GM23248 (cell line): ENCODE measurements at regions not wholly inside any gene's neighbourhood (a gene's known extent, or its start where the extent isn't known, plus 50 kb on each side); places are given as distances from the start of the nearest gene placed in this dataset.
"Not testable (repeated sequence)": the region's sequence is repeated elsewhere in the genome, so short reads cannot be mapped to it uniquely, and the experiment has no call there.

Experiments used
- DNase-seq: peaks from one replicate; pipeline ENCODE4 v3.0.0-alpha.2; 2015
- H2AFZ ChIP-seq: fragments of 200-600 bp; sonication (generic); 2 replicates; pipeline ENCODE4 v1.6.1; 2016; ENCODE audit warnings: antibody characterized with exemption
- H3F3A ChIP-seq: fragments of 200-600 bp; sonication (generic); 2 replicates; pipeline ENCODE4 v1.6.1; 2016; ENCODE audit warnings: mild to moderate bottlenecking, antibody characterized with exemption, mixed run types; ENCODE audit not compliant: insufficient read depth
- H3K27ac ChIP-seq: fragments of 200-600 bp; sonication (generic); 2 replicates; pipeline ENCODE4 v1.5.1; 2016; ENCODE audit warnings: mild to moderate bottlenecking
- H3K27me3 ChIP-seq: fragments of 200-600 bp; sonication (generic); replicated peaks from 2 replicates; pipeline ENCODE4 v1.6.1; 2016; ENCODE audit warnings: mild to moderate bottlenecking; ENCODE audit not compliant: insufficient read depth
- H3K36me3 ChIP-seq: fragments of 200-600 bp; sonication (generic); 2 replicates; pipeline ENCODE4 v1.6.1; 2016; ENCODE audit warnings: low read depth, mild to moderate bottlenecking
- H3K4me1 ChIP-seq: fragments of 200-600 bp; sonication (generic); 2 replicates; pipeline ENCODE4 v1.6.1; 2016; ENCODE audit warnings: mild to moderate bottlenecking; ENCODE audit not compliant: insufficient read depth
- H3K4me2 ChIP-seq: fragments of 200-600 bp; sonication (generic); one replicate; pipeline ENCODE4 v1.6.1; 2016; ENCODE audit warnings: mild to moderate bottlenecking; ENCODE audit not compliant: unreplicated experiment
- H3K4me3 ChIP-seq: fragments of 200-600 bp; sonication (generic); 2 replicates; pipeline ENCODE4 v1.5.1; 2016; ENCODE audit warnings: mild to moderate bottlenecking
- H3K79me2 ChIP-seq: fragments of 200-600 bp; sonication (generic); 2 replicates; pipeline ENCODE4 v1.6.1; 2016; ENCODE audit warnings: mild to moderate bottlenecking; ENCODE audit not compliant: insufficient read depth
- H3K9ac ChIP-seq: fragments of 200-600 bp; sonication (generic); 2 replicates; pipeline ENCODE4 v1.6.1; 2016; ENCODE audit warnings: mild to moderate bottlenecking
- H3K9me2 ChIP-seq: fragments of 200-600 bp; sonication (generic); 2 replicates; pipeline ENCODE4 v1.6.1; 2016; ENCODE audit warnings: mixed run types, mild to moderate bottlenecking, moderate library complexity; ENCODE audit not compliant: insufficient read depth
- H3K9me3 ChIP-seq: fragments of 200-600 bp; sonication (generic); one replicate; pipeline ENCODE4 v1.6.1; 2017; ENCODE audit warnings: low read depth
- H4K20me1 ChIP-seq: fragments of 200-600 bp; sonication (generic); 2 replicates; pipeline ENCODE4 v1.6.0; 2016; ENCODE audit not compliant: insufficient read depth
- EZH2 ChIP-seq: fragments of 200-600 bp; sonication (generic); IDR thresholded peaks from 2 replicates; pipeline ENCODE4 v1.6.1; 2018; ENCODE audit warnings: antibody characterized with exemption, mild to moderate bottlenecking; ENCODE audit not compliant: insufficient read depth, poor library complexity, severe bottlenecking
- EZH2phosphoT487 ChIP-seq: fragments of 200-600 bp; sonication (generic); IDR thresholded peaks from 2 replicates; pipeline ENCODE4 v1.6.1; 2018; ENCODE audit warnings: antibody characterized with exemption, moderate library complexity, mild to moderate bottlenecking, low read depth; ENCODE audit not compliant: insufficient read depth
- WGBS, 2 experiments: methylation state at CpG; one replicate each; pipeline ENCODE4 v1.1.6; 2015 to 2017; ENCODE audit warnings: low lambda C conversion rate in 2 of 2, low coverage in 1 of 2; ENCODE audit errors: missing lambda C conversion rate in 2 of 2; 5-methylcytosine and 5-hydroxymethylcytosine counted together
- in situ Hi-C: fragments of 300-500 bp; cut with MboI; formaldehyde crosslinking; loops from 2 replicates; pipeline ENCODE4 v1.15.0; 2020

DNA sequence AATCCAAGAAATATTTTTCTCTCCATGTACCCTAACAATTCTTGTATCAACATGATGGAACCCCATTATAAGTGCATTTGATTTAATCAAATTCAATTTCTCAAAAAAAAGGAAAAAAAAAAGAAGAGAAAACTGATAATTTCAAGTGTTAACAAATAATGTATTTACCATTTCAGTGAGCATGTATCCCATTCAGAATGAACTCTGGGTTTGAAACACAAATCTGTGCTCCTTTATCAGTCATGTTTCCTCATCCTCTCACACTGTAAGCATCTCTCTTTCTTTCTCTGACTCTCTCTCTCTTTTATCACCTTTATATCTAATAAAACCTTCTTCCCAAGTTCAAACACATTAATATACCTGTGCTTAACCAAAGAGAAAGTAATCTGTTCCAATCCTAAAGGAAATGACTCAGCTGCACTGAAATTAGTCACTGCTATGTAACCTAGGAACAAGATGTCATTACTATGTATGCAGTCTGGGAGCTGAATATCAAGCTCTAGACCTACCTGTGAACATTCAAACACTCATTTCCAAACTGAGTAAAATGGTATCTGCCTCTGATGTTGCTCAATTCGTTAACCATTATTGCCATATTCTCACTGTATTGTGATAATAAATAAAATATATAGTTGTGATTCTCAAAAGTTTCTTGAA, 135.0 kb upstream of the LRIG3 start:
- peak; percentile 81 for DNase-seq
- Histone ChIP-seq H3K36me3 (no peaks in the 10 kb centered on the region), H3K9me3 (no peaks in the 10 kb centered on the region), H2AFZ (no peak overlapping the region), H3K9me2 (no peaks in the 10 kb centered on the region), H3K4me3 (no peak overlapping the region), H3K79me2 (no peaks in the 10 kb centered on the region), H3K4me1 (peaks cover 23% of the 10 kb centered on the region), H3K27me3 (no peaks in the 10 kb centered on the region), H3K4me2 (peak overlapping the region; percentile 31), H3F3A (0 out of 2 replicates have a peak, but pooled peaks cover 6% of the 10 kb centered on the region), H3K9ac (no peak overlapping the region), H3K27ac (peak overlapping the region; percentile 34), H4K20me1 (no peaks in the 10 kb centered on the region)
- in situ Hi-C loops, result no loop called here
- TF ChIP-seq EZH2, result no peak
- no peak for TF ChIP-seq EZH2phosphoT487
- 0% methylated on average over 1 of the region's 1 CpG for WGBS, 2 experiments

DNA sequence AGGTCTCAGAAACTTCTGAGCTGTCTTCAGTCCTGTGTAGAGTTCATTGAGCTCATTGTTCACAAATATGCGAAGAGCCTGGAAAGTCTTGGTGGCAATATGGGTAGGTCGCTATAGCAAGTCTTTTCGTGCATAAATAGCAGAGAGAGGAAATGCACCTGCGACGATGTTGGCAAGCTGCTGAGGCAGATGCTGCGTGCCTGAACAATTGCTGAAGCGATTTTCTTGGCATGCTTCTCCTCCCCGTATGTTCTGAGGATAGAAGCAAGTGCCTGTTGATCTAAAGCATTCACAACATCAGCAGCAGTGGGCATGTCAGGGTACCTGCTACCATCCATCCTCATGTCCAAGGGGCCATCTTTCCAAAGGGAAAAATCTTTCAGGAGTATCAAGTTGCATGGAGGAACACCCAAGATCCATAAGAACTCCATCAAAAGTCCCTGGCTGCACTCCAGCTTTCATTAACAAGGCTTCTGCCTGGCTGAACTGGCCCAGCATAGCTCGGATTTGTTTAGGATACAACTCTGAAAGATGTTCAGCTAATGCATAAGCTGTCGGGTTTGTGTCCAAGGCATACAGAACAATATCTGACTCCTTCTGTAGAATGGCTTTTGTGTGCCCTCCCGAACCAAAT, 133.1 kb upstream of the LRIG3 start:
- H3K27me3 ChIP-seq, H3K79me2 ChIP-seq, DNase-seq, H3K4me2 ChIP-seq, H3K36me3 ChIP-seq, H3K4me3 ChIP-seq, H4K20me1 ChIP-seq, H3K9me3 ChIP-seq, H3F3A ChIP-seq, H2AFZ ChIP-seq, in situ Hi-C loops, H3K9ac ChIP-seq, H3K9me2 ChIP-seq, H3K27ac ChIP-seq: not testable (repeated sequence)
- 63 to 65% methylated on average over 11 of the region's 11 CpGs for WGBS, 2 experiments
- peaks cover 23% of the 10 kb centered on the region for H3K4me1 ChIP-seq

DNA sequence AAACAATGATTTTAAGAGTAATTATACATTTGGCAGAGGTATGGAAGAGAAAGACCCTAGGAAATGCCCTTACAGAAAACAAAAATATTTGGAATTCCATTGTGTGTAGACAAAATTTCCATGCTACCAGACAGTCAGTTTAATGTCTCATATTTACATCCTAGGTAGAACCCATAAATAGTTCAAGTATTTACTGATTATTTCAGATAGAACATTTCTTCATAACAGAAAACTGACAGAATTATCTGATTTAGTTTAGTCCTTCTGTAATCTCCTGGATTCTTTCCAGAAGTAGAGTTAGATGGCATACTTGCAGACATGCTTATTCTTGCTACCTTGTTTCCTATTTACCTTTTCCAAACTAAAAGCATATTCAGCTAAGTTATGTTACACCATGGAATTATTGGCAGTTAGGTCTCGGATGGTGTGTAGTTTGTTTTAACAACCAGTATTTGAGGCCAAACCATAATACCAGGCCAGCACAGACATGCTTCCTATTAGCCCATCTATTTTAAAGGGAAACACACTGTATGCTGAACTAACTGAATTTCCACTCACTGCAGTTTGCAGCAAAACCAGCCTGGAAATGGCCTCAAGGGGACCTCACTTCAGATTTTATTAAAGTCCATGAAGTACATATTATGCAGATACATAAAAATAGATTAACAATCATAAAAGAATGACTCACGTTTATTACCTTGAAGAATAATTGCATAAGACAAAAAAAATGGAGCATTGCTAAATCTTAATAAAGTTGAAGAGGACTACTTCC, 126.6 kb upstream of the LRIG3 start:
- H4K20me1 ChIP-seq, result no peaks in the 10 kb centered on the region
- no peaks in the 10 kb centered on the region for H3K27me3 ChIP-seq
- in situ Hi-C loops, result no loop called here
- no peaks in the 10 kb centered on the region for H3K36me3 ChIP-seq
- H3K9ac ChIP-seq, result no peak overlapping the region
- H3K27ac ChIP-seq, result no peak overlapping the region
- H3F3A ChIP-seq, result peaks cover 21% of the 10 kb centered on the region
- H3K4me1 ChIP-seq, result peaks cover 13% of the 10 kb centered on the region
- no peaks in the 10 kb centered on the region; the same call in 1 of the 2 replicates for H3K9me2 ChIP-seq
- 66 to 71% methylated on average over 2 of the region's 2 CpGs for WGBS, 2 experiments
- H3K79me2 ChIP-seq, result no peaks in the 10 kb centered on the region
- no peak for TF ChIP-seq EZH2
- no peak for TF ChIP-seq EZH2phosphoT487
- H2AFZ ChIP-seq, result no peak overlapping the region
- H3K9me3 ChIP-seq, result no peaks in the 10 kb centered on the region
- H3K4me2 ChIP-seq, result no peak overlapping the region
- no peak overlapping the region for H3K4me3 ChIP-seq
- no peak for DNase-seq

DNA sequence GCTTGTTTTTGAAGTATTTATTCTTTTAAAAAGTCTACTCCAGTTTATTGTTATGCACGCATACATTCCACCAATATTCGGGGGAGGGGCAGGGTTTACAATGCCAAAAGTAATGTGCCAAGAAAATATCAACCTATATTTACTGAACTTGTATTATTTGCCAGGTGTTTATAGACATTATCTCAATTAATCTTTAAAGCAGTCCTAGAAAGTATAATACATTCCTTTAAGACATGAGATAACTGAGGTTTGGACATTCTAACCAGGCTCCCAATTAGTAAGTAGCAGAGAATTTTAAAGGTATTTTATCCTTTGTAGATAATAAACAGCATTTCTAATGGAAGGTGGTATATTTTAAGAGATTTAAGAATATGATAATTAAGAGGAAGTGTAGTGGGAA, 124.5 kb upstream of the LRIG3 start:
- Histone ChIP-seq H3K4me2 (no peak overlapping the region), H3K36me3 (no peaks in the 10 kb centered on the region), H4K20me1 (no peaks in the 10 kb centered on the region), H3K27me3 (no peaks in the 10 kb centered on the region), H3K9me2 (no peaks in the 10 kb centered on the region; the same call in 1 of the 2 replicates), H3K27ac (no peak overlapping the region), H3K79me2 (no peaks in the 10 kb centered on the region), H3K9me3 (no peaks in the 10 kb centered on the region), H3F3A (peaks cover 41% of the 10 kb centered on the region), H3K4me3 (no peak overlapping the region), H2AFZ (no peak overlapping the region), H3K9ac (no peak overlapping the region), H3K4me1 (peaks cover 30% of the 10 kb centered on the region)
- TF ChIP-seq EZH2 (no peak), EZH2phosphoT487 (no peak)
- in situ Hi-C loops, result no loop called here
- 94 to 96% methylated on average over 2 of the region's 2 CpGs for WGBS, 2 experiments
- DNase-seq, result no peak
